UCSD-AML1 (cell line): ENCODE measurements at regions not wholly inside any gene's neighbourhood (a gene's known extent, or its start where the extent isn't known, plus 50 kb on each side); places are given as distances from the start of the nearest gene placed in this dataset.
"Not testable (repeated sequence)": the region's sequence is repeated elsewhere in the genome, so short reads cannot be mapped to it uniquely, and the experiment has no call there.

Experiments
- DNase-seq: peaks from one replicate; lab custom pipeline; 2025; ENCODE audit not compliant: unreplicated experiment; lab: John Stamatoyannopoulos, UW

- no peak for DNase-seq
These were observed 344.3 kb downstream of the GBA3 start for GRCh38 chr4:23036921-23037495.

- DNase-seq: no peak
These were observed 343.8 kb downstream of the GBA3 start for GRCh38 chr4:23036503-23036902.

- no peak for DNase-seq
These were observed 342.9 kb downstream of the GBA3 start for GRCh38 chr4:23035521-23036056.

- no peak for DNase-seq
These were observed 342.0 kb downstream of the GBA3 start for GRCh38 chr4:23034731-23035130.

DNA sequence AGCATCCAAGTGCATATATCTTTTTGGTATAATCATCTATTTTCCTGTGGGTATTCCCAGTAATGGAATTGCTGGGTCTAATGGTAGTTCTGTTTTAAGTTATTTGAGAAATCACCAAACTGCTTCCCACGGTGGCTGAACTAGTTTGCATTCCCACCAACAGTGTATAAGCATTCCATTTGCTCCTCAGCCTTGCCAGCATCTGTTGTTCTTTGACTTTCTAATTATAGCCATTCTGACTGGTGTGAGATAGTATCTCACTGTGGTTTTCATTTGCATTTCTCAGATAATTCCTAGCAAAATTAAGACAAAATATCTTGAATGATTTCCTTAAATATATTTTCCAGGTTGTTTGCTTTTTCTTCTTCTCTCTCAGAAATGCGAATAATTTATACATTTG is 341.1 kb downstream of the GBA3 start:
- no peak for DNase-seq

GRCh38 chr4:23028875-23029274 is 336.1 kb downstream of the GBA3 start:
- DNase-seq: no peak

DNA sequence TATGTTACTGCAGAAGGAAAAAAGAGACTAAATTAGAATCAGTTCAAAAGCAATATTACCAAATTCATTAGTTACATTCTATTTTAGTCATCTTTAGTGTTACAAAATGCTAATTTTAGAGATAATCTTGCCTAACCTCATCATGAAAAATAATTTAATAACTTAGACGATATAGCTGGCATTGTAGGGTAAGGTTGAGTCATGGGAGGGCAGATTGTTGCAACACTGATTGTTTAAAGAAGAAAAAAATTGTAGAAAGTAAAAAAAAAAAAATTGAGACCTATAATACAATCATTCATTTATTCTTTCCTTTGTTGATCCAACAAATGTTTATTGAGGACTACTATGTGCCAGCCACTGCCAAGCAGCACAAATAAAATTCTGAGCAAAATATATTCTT is 330.9 kb downstream of the GBA3 start:
- DNase-seq: no peak

GRCh38 chr4:23023121-23023520 is 330.4 kb downstream of the GBA3 start:
- DNase-seq: no peak

DNA sequence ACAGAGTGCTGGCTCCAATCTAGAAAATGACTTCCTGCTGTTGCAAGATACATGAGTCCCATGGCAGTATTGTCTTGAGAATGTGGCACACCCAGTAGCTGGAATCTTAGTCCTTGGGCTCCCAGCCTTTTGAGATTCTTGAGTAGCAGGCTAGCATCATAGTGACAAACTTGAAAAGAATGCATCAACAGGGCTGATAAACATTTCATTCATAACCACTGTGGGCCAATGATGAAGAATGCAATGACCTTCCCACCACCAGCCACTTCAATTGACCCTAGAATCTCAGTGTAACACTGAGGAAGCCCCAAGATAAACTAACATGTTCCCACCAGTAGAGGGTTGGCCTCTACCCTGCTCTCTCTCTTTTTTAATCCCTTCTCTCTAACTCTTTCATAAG is 329.3 kb downstream of the GBA3 start:
- no peak for DNase-seq

DNA sequence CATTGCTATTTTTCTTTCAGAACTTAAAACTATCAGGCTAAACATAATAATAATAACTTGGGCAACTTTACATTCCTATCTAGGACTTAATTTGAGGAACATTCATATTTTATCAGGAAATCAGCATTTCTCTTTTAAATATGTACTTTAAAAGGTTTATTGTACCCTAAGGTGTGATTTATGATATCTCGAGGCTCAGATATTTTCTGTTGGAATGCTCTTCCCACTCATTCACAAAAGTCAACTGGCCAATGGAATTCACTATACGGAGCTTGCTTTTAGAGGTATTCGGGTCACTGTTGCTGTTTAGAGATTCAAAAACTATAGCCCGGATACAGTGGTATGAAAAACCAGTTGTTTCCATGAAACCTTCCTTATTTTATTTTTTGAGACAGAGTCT is 328.3 kb downstream of the GBA3 start:
- no peak for DNase-seq

DNA sequence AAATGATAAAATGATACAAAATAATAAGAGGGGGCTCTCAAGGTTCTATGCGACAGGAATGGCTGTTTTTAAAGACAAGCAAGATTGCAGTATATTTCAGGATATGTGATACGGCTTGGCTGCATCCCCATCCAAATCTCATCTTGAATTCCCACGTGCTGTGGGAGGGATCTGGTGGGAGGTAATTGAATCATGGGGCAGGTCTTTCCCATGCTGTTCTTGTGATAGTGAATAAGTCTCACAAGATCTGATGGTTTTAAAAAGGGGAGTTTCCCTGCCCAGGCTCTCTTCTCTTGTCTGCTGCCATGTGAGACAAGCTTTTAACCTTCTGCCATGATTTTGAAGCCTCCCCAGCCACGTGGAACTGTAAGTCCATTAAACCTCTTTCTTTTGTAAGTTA is 327.7 kb downstream of the GBA3 start:
- DNase-seq: not testable (repeated sequence)

DNA sequence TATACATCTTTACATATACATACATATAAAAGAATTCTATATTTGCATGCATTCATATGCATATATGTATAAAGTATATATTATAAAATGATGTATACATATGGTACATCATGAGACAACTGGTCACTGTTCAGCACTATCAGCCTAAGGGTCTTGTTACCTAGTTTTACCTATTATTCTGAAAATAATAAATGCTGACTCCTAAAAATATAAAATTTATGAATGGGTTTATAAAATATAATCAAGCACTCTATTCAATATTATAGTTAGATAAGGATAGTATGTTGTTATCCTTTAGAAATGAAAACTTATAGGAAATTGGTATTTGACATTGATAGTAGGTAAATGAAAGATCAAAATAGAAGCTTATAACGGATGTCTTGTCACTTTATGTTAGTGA is 324.2 kb downstream of the GBA3 start:
- no peak for DNase-seq

GRCh38 chr4:23015821-23016220 is 323.1 kb downstream of the GBA3 start:
- DNase-seq: no peak

GRCh38 chr4:23009093-23009492 is 316.4 kb downstream of the GBA3 start:
- DNase-seq: no peak

- no peak for DNase-seq
These were observed 314.0 kb downstream of the GBA3 start for GRCh38 chr4:23006756-23007155.

DNA sequence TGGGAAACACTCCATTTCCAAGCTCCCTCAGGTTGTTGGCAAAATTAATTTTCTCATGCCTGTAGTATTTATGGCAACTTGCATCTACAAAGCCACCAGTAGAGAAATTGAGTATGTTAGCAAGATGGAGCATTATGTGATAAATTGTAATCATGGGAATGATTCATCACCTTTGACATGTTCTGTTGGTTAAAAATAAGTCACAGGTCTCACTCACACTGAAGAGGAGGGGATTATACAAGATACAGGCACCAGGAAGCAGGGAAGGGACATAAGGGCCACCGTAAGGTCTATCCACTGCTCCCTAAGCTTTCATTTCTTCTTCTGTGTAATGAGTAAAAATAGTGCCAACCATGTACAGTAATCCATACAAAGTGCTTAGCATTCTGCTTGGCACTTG is 313.0 kb downstream of the GBA3 start:
- no peak for DNase-seq

- DNase-seq: no peak
These were observed 308.7 kb downstream of the GBA3 start for GRCh38 chr4:23001478-23001877.

DNA sequence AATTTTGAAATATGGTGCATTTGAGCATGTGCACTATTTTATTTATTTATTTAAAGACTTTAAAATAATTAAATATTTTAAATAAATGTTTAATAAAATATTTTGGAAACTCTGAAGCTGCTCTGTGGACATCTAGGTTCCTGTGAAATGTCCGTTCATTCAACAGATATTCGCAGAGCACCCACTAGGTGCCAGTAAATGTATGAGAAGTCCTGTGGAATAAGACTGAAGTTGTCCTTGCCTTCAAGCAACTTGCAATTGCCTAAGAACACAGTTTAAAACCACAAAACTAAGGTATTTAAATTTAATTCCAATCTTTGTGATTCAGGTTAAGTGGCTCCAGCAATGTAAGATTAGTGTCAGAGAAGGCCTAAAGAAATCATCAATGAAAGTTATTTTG is 306.7 kb downstream of the GBA3 start:
- no peak for DNase-seq

DNA sequence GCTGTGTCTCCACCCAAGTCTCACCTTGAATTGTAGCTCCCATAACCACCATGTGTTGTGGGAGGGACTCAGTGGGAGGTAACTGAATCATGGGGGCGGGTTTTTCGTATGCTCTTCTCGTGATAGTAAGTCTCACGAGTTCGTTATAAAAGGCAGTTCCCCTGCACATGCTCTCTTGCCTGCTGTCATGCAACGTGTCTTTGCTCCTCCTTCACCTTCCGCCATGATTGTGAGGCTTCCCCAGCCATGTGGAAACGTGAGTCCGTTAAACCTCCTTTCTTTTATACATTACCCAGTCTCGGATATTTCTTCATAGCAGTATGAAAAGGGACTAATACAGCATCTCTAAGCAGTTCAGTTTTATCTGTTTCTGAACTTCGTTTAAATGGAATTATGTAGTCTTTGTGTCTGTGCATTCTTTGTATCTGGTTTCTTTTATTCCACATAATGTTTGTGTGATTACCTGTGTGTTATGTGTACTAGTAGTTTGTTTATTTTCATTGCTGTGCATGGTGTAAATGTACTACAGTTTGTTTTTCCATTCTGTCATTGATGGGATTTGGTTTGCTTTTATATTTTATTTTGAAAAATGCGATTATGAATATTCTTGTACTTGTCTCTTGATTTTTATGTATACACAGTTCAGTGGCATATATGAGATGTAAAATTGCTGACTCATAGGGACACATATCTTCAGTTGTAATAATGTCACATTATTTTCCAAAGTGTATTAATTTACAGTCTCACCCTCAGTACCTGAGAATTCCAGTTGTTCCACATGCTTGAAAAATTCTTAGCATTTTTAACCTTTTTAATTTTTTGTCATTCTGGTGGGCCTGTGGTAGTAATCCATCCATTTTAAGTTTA is 304.9 kb downstream of the GBA3 start:
- DNase-seq: no peak

- no peak for DNase-seq
These were observed 298.8 kb downstream of the GBA3 start for GRCh38 chr4:22991576-22991975.

DNA sequence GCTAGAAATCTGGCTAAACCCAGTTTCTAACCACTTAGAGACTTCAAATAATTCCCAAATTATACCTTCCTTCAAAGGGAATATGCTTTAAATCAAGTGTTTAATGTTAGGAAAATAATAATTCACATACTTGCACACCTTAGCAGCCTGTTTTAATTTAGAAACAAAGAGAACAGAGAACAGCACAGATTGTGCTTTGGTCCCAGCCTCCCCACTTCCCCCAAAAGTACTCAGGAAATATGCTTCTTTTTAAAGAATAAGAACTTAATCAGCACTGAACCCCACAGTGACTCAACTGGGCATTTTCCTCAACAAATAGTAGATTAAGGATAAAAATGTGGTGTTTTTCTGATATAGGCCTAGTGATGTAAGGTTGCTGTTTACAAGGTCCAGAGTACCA is 295.8 kb downstream of the GBA3 start:
- DNase-seq: no peak

DNA sequence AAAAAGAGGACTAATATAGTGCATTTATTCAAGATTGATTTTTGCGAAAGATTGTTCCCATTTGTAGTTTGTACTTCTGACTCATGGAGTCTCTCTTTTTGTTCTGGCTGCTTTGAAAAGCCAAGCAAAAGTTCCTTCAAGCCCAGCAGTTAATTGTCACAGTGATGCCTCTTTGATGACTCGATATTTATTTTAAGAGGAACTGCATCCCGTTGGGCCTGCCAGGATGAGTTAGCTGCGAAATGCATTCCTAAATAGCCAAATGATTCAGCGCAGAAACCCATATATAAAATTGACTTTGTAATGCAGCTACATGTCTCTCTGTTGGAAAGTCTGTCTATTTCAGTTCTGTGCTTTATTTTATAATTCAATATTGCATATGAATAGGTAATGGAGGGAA is 295.1 kb downstream of the GBA3 start:
- no peak for DNase-seq

DNA sequence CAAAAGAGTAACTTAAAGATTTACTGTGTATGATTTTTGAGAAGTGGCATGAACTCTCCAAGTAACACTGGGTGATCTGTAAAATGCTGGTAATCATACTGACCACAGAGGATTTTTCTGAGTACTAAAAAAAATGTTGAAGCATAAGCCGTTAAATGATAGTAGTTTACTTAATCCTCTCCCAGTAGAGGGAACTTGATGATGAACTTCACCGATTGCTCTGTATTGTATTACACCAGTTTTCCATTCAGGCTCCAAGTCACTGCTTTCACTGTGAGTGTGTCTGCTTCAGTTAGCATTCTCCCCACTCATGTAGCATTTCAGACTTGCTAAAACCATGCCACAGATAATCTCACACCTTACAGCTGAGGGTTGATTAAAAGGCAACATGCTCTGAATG is 294.1 kb downstream of the GBA3 start:
- DNase-seq: no peak
